Esophagus squamous epithelium (tissue), 4 donors: ENCODE measurements at regions not wholly inside any gene's neighbourhood (a gene's known extent, or its start where the extent isn't known, plus 50 kb on each side); places are given as distances from the start of the nearest gene placed in this dataset.

Experiments used
- CTCF ChIP-seq, 6 experiments: fragments of 450-650 bp in 4 of 6; fragments of 200-600 bp in 2 of 6; sonication (generic) in 2 of 6; IDR thresholded peaks; one replicate each; pipeline ENCODE4 v1.5.1; 2016 to 2019; ENCODE audit warnings: antibody characterized with exemption in 6 of 6, mild to moderate bottlenecking in 4 of 6, moderate library complexity in 4 of 6
- POLR2A ChIP-seq, 4 donors: fragments of 450-650 bp; IDR thresholded peaks; one replicate each; pipeline ENCODE4 v1.6.1; 2017; ENCODE audit warnings: antibody characterized with exemption in 4 of 4, mild to moderate bottlenecking in 4 of 4, moderate library complexity in 3 of 4

GRCh38 chr4:13922459-13922858 lies 294.9 kb upstream of the BOD1L1 start:
- TF ChIP-seq CTCF (IDR thresholded peaks at IDR 0.05) (no peak), POLR2A (IDR thresholded peaks at IDR 0.05) (no peak)
